ENCODE measurements at regions not wholly inside any gene's neighbourhood (a gene's known extent, or its start where the extent isn't known, plus 50 kb on each side); places are given as distances from the start of the nearest gene placed in this dataset.

DNA sequence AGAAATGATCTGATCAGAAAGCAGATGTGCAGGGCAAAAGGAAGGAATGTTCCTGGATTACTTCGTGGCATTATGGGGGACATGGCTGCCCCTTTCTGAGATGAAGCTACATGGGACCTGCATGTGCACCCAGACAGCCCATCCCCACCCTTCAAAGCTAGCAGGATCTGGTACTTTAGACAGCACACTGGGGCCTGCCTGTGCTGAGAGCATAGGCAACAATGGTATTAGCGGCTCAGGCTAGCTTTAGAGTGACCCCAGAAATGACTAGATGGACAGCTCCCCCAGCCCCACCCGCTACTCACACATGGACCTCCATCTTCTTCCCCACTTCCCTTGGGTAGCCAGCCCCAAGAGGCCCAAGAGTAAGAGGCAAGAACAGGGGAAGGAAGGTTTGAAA lies 61.5 kb upstream of the NFE2L2 start:
- no peak for TF ChIP-seq CTCF (conservative IDR thresholded peaks at IDR 0.05)
- Mint-ChIP-seq H3K36me3 (ENCODE audit: insufficient read depth in 1 of 3, low read depth in 3 of 3) (no peaks in the 10 kb centered on the region), H3K9me3 (no peaks in the 10 kb centered on the region), H3K4me1 (peaks cover 15% of the 10 kb centered on the region in 2 experiments), H3K4me3 (no peak overlapping the region), H3K27me3 (ENCODE audit: low read depth) (no peaks in the 10 kb centered on the region), H3K27ac (no peak overlapping the region)
- no CpG with 5 or more reads among the region's 3 CpGs for WGBS (ENCODE audit: extremely low coverage, insufficient read length, low lambda C conversion rate)
- Histone ChIP-seq H3T11ph (ENCODE audit: low read length) (no peak overlapping the region), H4K5ac (ENCODE audit: insufficient read length, low read depth, low read length) (no peak overlapping the region), H3K23me2 (ENCODE audit: insufficient read length, low read depth, low read length, poor library complexity, severe bottlenecking) (no peaks in the 10 kb centered on the region), H3K79me2 (ENCODE audit: insufficient read depth, low read length) (no peaks in the 10 kb centered on the region), H2BK5ac (ENCODE audit: insufficient read length, low read length) (no peak overlapping the region), H4K91ac (ENCODE audit: insufficient read length, low read depth, low read length) (no peak overlapping the region), H3K4me1 (ENCODE audit: insufficient read depth, low read length) (peaks cover 2% of the 10 kb centered on the region; the same call in 1 of the 2 replicates), H2BK12ac (ENCODE audit: insufficient read length, low read depth, low read length) (no peak overlapping the region), H3K56ac (ENCODE audit: insufficient read length, low read depth, low read length) (no peak overlapping the region), H3K18ac (ENCODE audit: insufficient read length, low read depth, low read length) (no peak overlapping the region), H2AK5ac (ENCODE audit: insufficient read length, low read length) (no peak overlapping the region), H3K27ac (ENCODE audit: insufficient read length, low read depth, low read length) (no peak overlapping the region), H4K8ac (replicated peaks; ENCODE audit: insufficient read length, low read depth, low read length) (no peak overlapping the region), H3K79me1 (ENCODE audit: insufficient read depth, low read depth, low read length, poor library complexity, severe bottlenecking) (no peaks in the 10 kb centered on the region), H4K20me1 (ENCODE audit: control insufficient read depth, insufficient read depth, insufficient read length) (no peaks in the 10 kb centered on the region), H3K23ac (ENCODE audit: insufficient read length, low read depth, low read length) (no peak overlapping the region), H3K4ac (ENCODE audit: low read depth, low read length) (no peak overlapping the region), H3K9ac (ENCODE audit: extremely low read depth, insufficient read length, low read length) (no peak overlapping the region), H2BK20ac (ENCODE audit: low read depth, low read length, poor library complexity, severe bottlenecking) (no peak overlapping the region), H3K27me3 (ENCODE audit: insufficient read depth, low read length) (no peaks in the 10 kb centered on the region), H2BK120ac (ENCODE audit: low read depth, low read length, poor library complexity, severe bottlenecking) (no peak overlapping the region), H3K9me3 (ENCODE audit: control insufficient read depth, low read depth, low read length) (no peaks in the 10 kb centered on the region), H3K4me2 (ENCODE audit: insufficient read depth, insufficient read length, low read length) (no peak overlapping the region), H2BK15ac (ENCODE audit: low read depth, low read length) (no peak overlapping the region), H3K14ac (ENCODE audit: insufficient read depth, low read length) (no peak overlapping the region; the same call in 1 of the 2 replicates), H2AFZ (ENCODE audit: low read length) (no peak overlapping the region)
- DNase-seq = no peak

Data from H9 (cell line).